HepG2 (cell line): ENCODE measurements at regions not wholly inside any gene's neighbourhood (a gene's known extent, or its start where the extent isn't known, plus 50 kb on each side); places are given as distances from the start of the nearest gene placed in this dataset.
A peak's percentile ranks its signal among the peaks of the same experiment; 100 is the strongest.

Experiments used
- ATAC-seq: fragments of 200-7000 bp; cut with Tn5 transposase; 3 replicates; pipeline ENCODE4 v1.9.1; 2020; ENCODE audit warnings: mild to moderate bottlenecking, moderate library complexity
- BruUV-seq: library from RNA; stranded (reverse); fragments of 400-500 nt; replicated peaks from 2 replicates; lab custom pipeline; 2021; lab: Mats Ljungman, UMichigan
- CTCF ChIA-PET: fragments of 300-600 bp; formaldehyde crosslinking; extraction: SDS; loops from one replicate; lab custom pipeline; 2021; ENCODE audit warnings: low total read pairs, inconsistent platforms, low intra/inter-chr PET ratio; lab: Yijun Ruan, JAX
- POLR2A ChIA-PET: fragments of 350-600 bp; sonication (Branson Sonifier 250); formaldehyde crosslinking; loops from one replicate; lab custom pipeline; 2020; ENCODE audit warnings: antibody characterized with exemption, inconsistent platforms; lab: Yijun Ruan, JAX
- DNase-seq: peaks from one replicate; pipeline ENCODE4 v3.0.0-alpha.2; 2015; ENCODE audit warnings: low spot score
- FAIRE-seq: peaks from 3 replicates; lab custom pipeline; 2011; peaks lifted over from hg19 to GRCh38; lab: Jason Lieb, UNC
- H2AFZ ChIP-seq: one replicate; pipeline ENCODE4 v1.6.1; 2011; ENCODE audit warnings: low read length, inconsistent platforms
- H3K27ac ChIP-seq: fragments of 300-600 bp; 3 replicates; pipeline ENCODE4 v1.8.0; 2011; ENCODE audit warnings: mixed run types, mild to moderate bottlenecking, mixed read lengths, low read length, inconsistent platforms; ENCODE audit not compliant: insufficient read depth; ENCODE audit errors: extremely low read length
- H3K27me3 ChIP-seq, 2 experiments: fragments of 200-600 bp in 1 of 2; 2 replicates in 1 of 2; 3 replicates in 1 of 2; pipeline versions ENCODE4 v1.6.0 to v1.8.0; 2011; ENCODE audit warnings: low read length in 2 of 2, mild to moderate bottlenecking in 2 of 2, moderate library complexity in 2 of 2, inconsistent platforms in 1 of 2; ENCODE audit not compliant: insufficient read depth in 2 of 2, control insufficient read depth in 1 of 2
- H3K36me3 ChIP-seq, 2 experiments: fragments of 200-600 bp in 1 of 2; replicated peaks in 1 of 2; 2 replicates in 1 of 2; 3 replicates in 1 of 2; pipeline versions ENCODE4 v1.5.1 to v1.8.0; 2011; ENCODE audit warnings: low read length in 2 of 2, inconsistent platforms in 1 of 2; ENCODE audit not compliant: insufficient read depth in 2 of 2, control insufficient read depth in 1 of 2
- H3K4me1 ChIP-seq: 2 replicates; pipeline ENCODE4 v1.5.1; 2012; ENCODE audit warnings: low read length, inconsistent platforms; ENCODE audit not compliant: insufficient read depth
- H3K4me2 ChIP-seq: 2 replicates; pipeline ENCODE4 v1.6.0; 2011; ENCODE audit warnings: low read depth, low read length, inconsistent platforms
- H3K4me3 ChIP-seq, 3 experiments: fragments of 200-600 bp in 1 of 3; sonication (generic), shearing (Covaris generic) in 1 of 3; replicated peaks in 1 of 3; 2 replicates each; pipeline ENCODE4 v1.5.1; 2011 to 2016; ENCODE audit warnings: low read length in 3 of 3, inconsistent platforms in 2 of 3, low read depth in 2 of 3, mild to moderate bottlenecking in 2 of 3, control low read depth in 1 of 3, mixed read lengths in 1 of 3; ENCODE audit not compliant: insufficient read depth in 1 of 3
- H3K79me2 ChIP-seq: one replicate; pipeline ENCODE4 v1.6.1; 2011; ENCODE audit warnings: low read length, inconsistent platforms; ENCODE audit not compliant: insufficient read depth
- H3K9ac ChIP-seq: 2 replicates; pipeline ENCODE4 v1.6.0; 2011; ENCODE audit warnings: mild to moderate bottlenecking, low read depth, low read length, inconsistent platforms; ENCODE audit not compliant: insufficient read depth
- H3K9me3 ChIP-seq: 2 replicates; pipeline ENCODE4 v1.5.1; 2012; ENCODE audit warnings: mild to moderate bottlenecking, low read length
- H4K20me1 ChIP-seq: 2 replicates; pipeline ENCODE4 v1.6.0; 2011; ENCODE audit warnings: inconsistent platforms, mild to moderate bottlenecking, low read length, moderate library complexity; ENCODE audit not compliant: insufficient read depth
- ARID4A ChIP-seq: sonication (generic); formaldehyde crosslinking; IDR thresholded peaks from 2 replicates; pipeline ENCODE4 v1.5.0; 2020; ENCODE audit warnings: mild to moderate bottlenecking, missing genetic modification reagents, borderline replicate concordance
- ATRX ChIP-seq: sonication (generic); formaldehyde crosslinking; IDR thresholded peaks from 2 replicates; pipeline ENCODE4 v1.4.0; 2020; ENCODE audit warnings: missing genetic modification reagents, borderline replicate concordance
- CEBPG ChIP-seq: IDR thresholded peaks from 2 replicates; pipeline ENCODE4 v1.6.1; 2016
- CSRNP2 ChIP-seq: sonication (generic); formaldehyde crosslinking; conservative IDR thresholded peaks from 2 replicates; pipeline ENCODE4 v1.8.0; 2022; ENCODE audit warnings: low read depth, missing genetic modification reagents
- GLI4 ChIP-seq: sonication (generic); formaldehyde crosslinking; IDR thresholded peaks from 2 replicates; pipeline ENCODE4 v1.5.1; 2020; ENCODE audit warnings: missing genetic modification reagents, mild to moderate bottlenecking, moderate library complexity, borderline replicate concordance
- KMT2B ChIP-seq: IDR thresholded peaks from 2 replicates; pipeline ENCODE4 v1.6.1; 2016; ENCODE audit warnings: missing genetic modification reagents, missing compliant biosample characterization
- MAF1 ChIP-seq: sonication (generic); formaldehyde crosslinking; IDR thresholded peaks from 2 replicates; pipeline ENCODE4 v1.5.0; 2020; ENCODE audit warnings: missing genetic modification reagents, borderline replicate concordance
- MIER3 ChIP-seq: IDR thresholded peaks from 2 replicates; pipeline ENCODE4 v1.6.1; 2016; ENCODE audit warnings: missing compliant biosample characterization, borderline replicate concordance
- TRIM24 ChIP-seq: sonication (generic); formaldehyde crosslinking; IDR thresholded peaks from 2 replicates; pipeline ENCODE4 v1.8.0; 2022; ENCODE audit warnings: mild to moderate bottlenecking, missing genetic modification reagents
- ZBTB46 ChIP-seq: sonication (generic); formaldehyde crosslinking; IDR thresholded peaks from 2 replicates; pipeline ENCODE4 v1.4.0; 2020; ENCODE audit warnings: mild to moderate bottlenecking, missing genetic modification reagents, borderline replicate concordance
- ZBTB8A ChIP-seq: sonication (generic); formaldehyde crosslinking; IDR thresholded peaks from 2 replicates; pipeline ENCODE4 v1.4.0; 2020; ENCODE audit warnings: mild to moderate bottlenecking, low read depth, missing genetic modification reagents, borderline replicate concordance
- ZFP36L1 ChIP-seq: sonication (generic); formaldehyde crosslinking; IDR thresholded peaks from 2 replicates; pipeline ENCODE4 v1.8.0; 2022; ENCODE audit warnings: mild to moderate bottlenecking, missing genetic modification reagents, moderate library complexity
- ZNF205 ChIP-seq: IDR thresholded peaks from 2 replicates; pipeline ENCODE4 v1.6.1; 2018; ENCODE audit warnings: missing biosample characterization, missing genetic modification reagents
- ZNF513 ChIP-seq: sonication (generic); formaldehyde crosslinking; conservative IDR thresholded peaks from 2 replicates; pipeline ENCODE4 v1.5.0; 2020; ENCODE audit warnings: missing genetic modification reagents
- ZNF660 ChIP-seq: sonication (generic); formaldehyde crosslinking; IDR thresholded peaks from 2 replicates; pipeline ENCODE4 v1.5.1; 2020; ENCODE audit warnings: mild to moderate bottlenecking, low read depth, missing genetic modification reagents, borderline replicate concordance
- WGBS: methylation state at CpG from one replicate; pipeline ENCODE4 v1.1.6; 2017; ENCODE audit warnings: low lambda C conversion rate; 5-methylcytosine and 5-hydroxymethylcytosine counted together
- in situ Hi-C: cut with HindIII; loops from 2 replicates; pipeline ENCODE4 v1.10.0; 2017; ENCODE audit warnings: low pct_unique_long_range_greater_than_20kb; ENCODE audit not compliant: extremely low pct_ligation_motif_present
- intact Hi-C: fragments of 100-400 bp; cut with micrococcal nuclease; formaldehyde crosslinking; loops from one replicate; pipeline ENCODE4 v1.10.0; 2022; ENCODE audit not compliant: unreplicated experiment

GRCh38 chr13:68410007-68410406, 1179.9 kb upstream of the PCDH9 start (continued):
- TF ChIP-seq ZBTB46 (CRISPR knock-in tag): no peak
- TF ChIP-seq ZFP36L1: no peak
- no peak for TF ChIP-seq ZNF205
- TF ChIP-seq ATRX (CRISPR knock-in tag): no peak
- no peak for TF ChIP-seq CSRNP2 (CRISPR knock-in tag)
- TF ChIP-seq ZNF660 (CRISPR knock-in tag): no peak
- TF ChIP-seq ZBTB8A (CRISPR knock-in tag): no peak
- no peak for TF ChIP-seq ZNF513 (CRISPR knock-in tag)
- TF ChIP-seq, all 625 proteins: peak for 0

GRCh38 chr13:68390987-68391386, 1160.9 kb upstream of the PCDH9 start:
- in situ Hi-C loops: no loop called here
- no TSS peak for BruUV-seq
- TF ChIP-seq CEBPG (CRISPR knock-in tag) (peak; percentile 30; the same call in 1 of the 2 replicates), TRIM24 (CRISPR knock-in tag) (no peak), MIER3 (CRISPR knock-in tag) (no peak), MAF1 (no peak), KMT2B (no peak), ARID4A (CRISPR knock-in tag) (no peak), GLI4 (CRISPR knock-in tag) (no peak)

More at GRCh38 chr13:68390987-68391386, 1160.9 kb upstream of the PCDH9 start:
- Histone ChIP-seq H3K27me3 (no peaks in the 10 kb centered on the region), H2AFZ (no peak overlapping the region), H3K79me2 (no peaks in the 10 kb centered on the region), H3K36me3 (no peaks in the 10 kb centered on the region), H3K4me1 (no peaks in the 10 kb centered on the region), H3K4me3 (no peak overlapping the region), H3K9ac (no peak overlapping the region), H3K9me3 (no peaks in the 10 kb centered on the region), H3K4me2 (no peak overlapping the region), H4K20me1 (no peaks in the 10 kb centered on the region), H3K27ac (no peak overlapping the region)
- 52% methylated on average over 5 of the region's 5 CpGs for WGBS
- no peak for FAIRE-seq
- no peak for ATAC-seq
- ChIA-PET CTCF (no interaction called here), POLR2A (no interaction called here)
- no peak for DNase-seq
- intact Hi-C loops: no loop called here
